Parathyroid adenoma (tissue), 2 donors: ENCODE measurements at regions not wholly inside any gene's neighbourhood (a gene's known extent, or its start where the extent isn't known, plus 50 kb on each side); places are given as distances from the start of the nearest gene placed in this dataset.

Experiments
- H2AFZ ChIP-seq: fragments of 300-600 bp; sonication (generic); one replicate; pipeline ENCODE4 v1.7.0; 2017; ENCODE audit warnings: antibody characterized with exemption, mild to moderate bottlenecking
- H3K27ac ChIP-seq: fragments of 300-600 bp; sonication (generic); one replicate; pipeline ENCODE4 v1.7.0; 2017
- H3K27me3 ChIP-seq: fragments of 300-600 bp; sonication (generic); one replicate; pipeline ENCODE4 v1.7.0; 2017; ENCODE audit warnings: low read length; ENCODE audit not compliant: control insufficient read depth, insufficient read depth
- H3K36me3 ChIP-seq: fragments of 300-600 bp; sonication (generic); one replicate; pipeline ENCODE4 v1.7.0; 2017; ENCODE audit warnings: low read length; ENCODE audit not compliant: control insufficient read depth, insufficient read depth
- H3K4me1 ChIP-seq: fragments of 300-600 bp; sonication (generic); one replicate; pipeline ENCODE4 v1.7.0; 2017; ENCODE audit warnings: control low read depth
- H3K4me2 ChIP-seq: fragments of 300-600 bp; sonication (generic); one replicate; pipeline ENCODE4 v1.7.0; 2017; ENCODE audit warnings: low read length
- H3K4me3 ChIP-seq: fragments of 300-600 bp; sonication (generic); one replicate; pipeline ENCODE4 v1.7.0; 2017; ENCODE audit warnings: low read depth, low read length
- H3K79me2 ChIP-seq: fragments of 300-600 bp; sonication (generic); one replicate; pipeline ENCODE4 v1.7.0; 2017; ENCODE audit warnings: control low read depth
- H3K9ac ChIP-seq: fragments of 300-600 bp; sonication (generic); one replicate; pipeline ENCODE4 v1.7.0; 2017; ENCODE audit warnings: mild to moderate bottlenecking
- H3K9me3 ChIP-seq: fragments of 300-600 bp; sonication (generic); one replicate; pipeline ENCODE4 v1.7.0; 2017; ENCODE audit warnings: low read length; ENCODE audit not compliant: control insufficient read depth
- CTCF ChIP-seq: fragments of 300-600 bp; sonication (generic); IDR thresholded peaks from one replicate; pipeline ENCODE4 v1.7.0; 2017; ENCODE audit warnings: antibody characterized with exemption, mild to moderate bottlenecking
- donor health status: primary hyperparathyroidism.

GRCh38 chr5:30765706-30766105 is 427.8 kb upstream of the CDH6 start:
- TF ChIP-seq CTCF: no peak
- Histone ChIP-seq H2AFZ (no peak overlapping the region), H3K4me1 (no peaks in the 10 kb centered on the region)

DNA sequence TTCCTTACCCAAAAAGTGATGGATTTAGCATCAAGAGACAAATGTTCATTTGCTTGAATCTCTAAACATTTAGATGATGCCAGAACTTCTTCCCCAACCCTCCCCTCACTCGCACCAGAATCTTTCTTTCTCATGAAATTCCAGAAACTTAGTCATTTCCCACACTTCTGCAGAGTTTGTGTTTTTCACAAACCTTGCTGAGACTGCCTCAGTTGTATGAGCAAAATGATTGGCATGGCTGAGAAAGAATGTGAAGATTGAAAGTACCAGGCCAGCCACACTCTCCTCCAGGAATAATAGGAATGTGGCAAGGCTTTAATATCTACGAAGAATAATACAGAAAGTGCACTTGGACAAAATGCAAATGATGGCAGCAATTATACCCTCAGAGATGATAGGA is 428.3 kb upstream of the CDH6 start:
- Histone ChIP-seq H3K27me3 (no peaks in the 10 kb centered on the region), H3K9me3 (no peaks in the 10 kb centered on the region), H3K79me2 (no peaks in the 10 kb centered on the region), H3K36me3 (no peaks in the 10 kb centered on the region), H3K4me2 (no peak overlapping the region), H3K4me3 (no peak overlapping the region), H3K4me1 (no peaks in the 10 kb centered on the region), H3K9ac (no peak overlapping the region), H3K27ac (no peak overlapping the region), H2AFZ (no peak overlapping the region)
- TF ChIP-seq CTCF: no peak

More at GRCh38 chr5:30765706-30766105, 427.8 kb upstream of the CDH6 start:
- Histone ChIP-seq H3K27ac (no peak overlapping the region), H3K9ac (no peak overlapping the region), H3K4me2 (no peak overlapping the region), H3K36me3 (no peaks in the 10 kb centered on the region), H3K79me2 (no peaks in the 10 kb centered on the region), H3K4me3 (no peak overlapping the region), H3K27me3 (no peaks in the 10 kb centered on the region), H3K9me3 (no peaks in the 10 kb centered on the region)

- no peak overlapping the region for H3K27ac ChIP-seq
- H3K4me3 ChIP-seq: no peak overlapping the region
- H3K9me3 ChIP-seq: no peaks in the 10 kb centered on the region
- TF ChIP-seq CTCF: no peak
- H3K9ac ChIP-seq: no peak overlapping the region
- no peaks in the 10 kb centered on the region for H3K36me3 ChIP-seq
- H3K4me2 ChIP-seq: no peak overlapping the region
- H3K27me3 ChIP-seq: no peaks in the 10 kb centered on the region
- no peaks in the 10 kb centered on the region for H3K79me2 ChIP-seq
- H3K4me1 ChIP-seq: no peaks in the 10 kb centered on the region
- no peak overlapping the region for H2AFZ ChIP-seq
Measured at GRCh38 chr5:30764704-30765103, 428.8 kb upstream of the CDH6 start.

DNA sequence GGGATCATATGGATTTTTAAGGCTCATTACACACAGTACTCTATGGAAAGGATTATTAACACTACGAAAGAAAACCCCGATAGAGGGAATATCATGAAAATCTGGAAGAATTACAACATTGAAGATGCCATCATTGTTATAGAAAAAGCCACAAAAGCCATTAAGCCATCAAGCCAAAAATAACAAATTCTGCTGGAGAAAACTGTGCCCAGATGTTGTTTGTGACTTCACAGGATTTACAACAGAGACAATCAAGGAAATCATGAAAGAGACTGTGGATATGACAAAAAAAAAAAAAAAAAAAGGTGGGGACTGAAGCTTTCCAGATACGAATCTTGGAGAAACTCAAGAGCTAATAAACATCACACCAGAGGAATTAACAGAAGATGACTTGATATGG is 433.8 kb upstream of the CDH6 start:
- no peaks in the 10 kb centered on the region for H3K27me3 ChIP-seq
- TF ChIP-seq CTCF: no peak
- H3K27ac ChIP-seq: no peak overlapping the region
- no peaks in the 10 kb centered on the region for H3K9me3 ChIP-seq
- H3K4me1 ChIP-seq: no peaks in the 10 kb centered on the region
- no peak overlapping the region for H3K4me2 ChIP-seq
- no peaks in the 10 kb centered on the region for H3K36me3 ChIP-seq
- no peak overlapping the region for H2AFZ ChIP-seq
- no peaks in the 10 kb centered on the region for H3K79me2 ChIP-seq
- no peak overlapping the region for H3K9ac ChIP-seq
- no peak overlapping the region for H3K4me3 ChIP-seq

DNA sequence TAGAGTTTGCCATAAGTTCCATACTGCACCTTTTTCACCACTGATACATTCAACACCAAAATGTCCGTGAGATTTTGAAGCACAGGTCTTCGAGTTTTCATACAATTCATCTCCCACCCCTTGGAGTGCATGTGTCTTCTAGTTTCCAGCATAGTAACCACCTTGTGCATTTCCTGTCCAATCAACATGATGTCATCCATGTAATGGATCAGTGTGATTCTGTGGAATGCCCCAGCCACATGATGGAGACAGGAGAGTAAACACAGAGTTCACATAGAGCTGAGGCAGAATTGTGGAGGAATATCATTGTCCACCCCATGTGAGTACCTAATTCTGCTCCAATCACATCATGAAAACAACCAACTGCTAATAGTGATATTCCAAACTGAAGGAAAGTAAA is 441.5 kb upstream of the CDH6 start:
- Histone ChIP-seq H3K9me3 (no peaks in the 10 kb centered on the region), H3K4me3 (no peak overlapping the region), H3K4me1 (no peaks in the 10 kb centered on the region), H3K27me3 (no peaks in the 10 kb centered on the region), H3K9ac (no peak overlapping the region), H2AFZ (no peak overlapping the region), H3K36me3 (no peaks in the 10 kb centered on the region), H3K27ac (no peak overlapping the region), H3K4me2 (no peak overlapping the region), H3K79me2 (no peaks in the 10 kb centered on the region)
- no peak for TF ChIP-seq CTCF
